Stimulated activated CD8-positive, alpha-beta memory T cell treated with anti-CD3 and anti-CD28 coated beads, Interleukin-15, amount 100 ng/mL, for 48 hours (primary cell): ENCODE measurements at regions not wholly inside any gene's neighbourhood (a gene's known extent, or its start where the extent isn't known, plus 50 kb on each side); places are given as distances from the start of the nearest gene placed in this dataset.

Experiments used
- DNase-seq, 2 donors: peaks; one replicate each; pipeline ENCODE4 v3.0.0-alpha.2; 2020; ENCODE audit warnings: low read depth in 2 of 2

DNA sequence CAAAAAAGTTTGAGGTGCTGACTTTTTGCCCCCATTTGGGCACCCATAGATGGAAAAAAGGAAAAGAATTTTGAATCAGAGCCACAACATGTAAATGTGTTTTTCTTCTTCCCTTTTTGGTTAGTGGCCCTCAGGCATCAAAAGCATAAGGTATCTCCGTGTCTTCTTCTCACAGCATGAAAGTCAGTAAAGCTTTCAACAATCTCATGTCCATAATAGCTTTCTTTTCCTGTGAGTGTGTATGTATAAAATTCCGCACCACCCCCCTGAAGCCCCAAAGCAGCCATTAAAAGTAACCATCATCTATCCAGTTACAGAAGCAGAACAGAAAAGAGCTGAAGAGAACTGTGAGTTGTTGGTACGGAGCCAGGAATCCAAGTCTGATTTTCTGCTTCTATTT, 1539.7 kb upstream of the ACVR2A start:
- no peak for DNase-seq

DNA sequence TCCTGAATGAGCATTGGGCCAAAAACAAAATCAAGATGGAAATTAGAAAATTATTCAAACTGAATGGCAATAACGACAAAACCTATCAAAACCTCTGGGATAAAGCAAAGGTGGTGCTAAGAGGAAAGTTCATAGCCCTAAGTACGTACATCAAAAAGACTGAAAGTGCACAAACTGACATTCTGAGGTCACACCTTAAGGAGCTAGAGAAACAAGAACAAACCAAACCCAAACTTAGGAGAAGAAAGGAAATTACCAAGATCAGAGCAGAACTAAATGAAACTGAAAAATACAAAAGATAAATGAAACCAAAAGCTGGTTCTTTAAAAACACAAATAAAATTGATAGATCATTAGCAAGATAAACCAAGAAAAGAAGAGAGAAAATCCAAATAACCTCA, 1543.5 kb upstream of the ACVR2A start:
- no peak for DNase-seq

GRCh38 chr2:146295080-146295670, 1549.7 kb upstream of the ACVR2A start:
- DNase-seq, result no peak

GRCh38 chr2:146287281-146287680, 1557.5 kb upstream of the ACVR2A start:
- DNase-seq, result no peak

GRCh38 chr2:146278881-146279280, 1565.9 kb upstream of the ACVR2A start:
- no peak for DNase-seq

DNA sequence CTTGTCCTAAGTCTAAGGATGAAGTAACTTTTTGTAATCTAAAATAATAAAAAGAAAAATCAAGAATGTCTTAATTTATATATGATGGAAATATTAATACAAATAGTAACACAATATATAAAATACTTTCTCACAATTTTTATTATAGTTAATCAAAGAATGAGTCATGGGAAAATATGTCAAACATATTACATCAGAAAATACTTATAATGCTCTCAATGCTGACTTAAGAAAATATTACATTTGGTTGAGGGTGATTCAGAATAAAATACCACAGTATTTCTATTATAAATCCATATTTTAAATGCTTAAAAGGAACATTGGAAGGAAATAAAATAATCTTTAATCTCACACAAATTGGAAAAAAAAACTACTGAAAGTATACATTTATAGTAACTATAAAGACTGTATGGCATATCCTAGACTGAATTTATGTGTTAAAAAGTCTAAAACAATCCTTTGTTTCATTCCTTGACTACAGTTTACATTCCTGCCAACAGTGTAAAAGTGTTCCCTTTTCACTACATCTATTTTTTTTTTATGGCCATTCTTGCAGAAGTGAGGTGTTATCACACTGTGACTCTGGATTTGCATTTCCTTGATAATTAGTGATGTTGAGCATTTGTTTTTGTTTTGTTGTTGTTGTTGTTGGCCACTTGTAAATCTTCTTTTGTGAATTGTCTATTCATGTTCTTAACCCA, 1573.5 kb upstream of the ACVR2A start:
- no peak for DNase-seq

- no peak for DNase-seq
Measured at GRCh38 chr2:146270618-146271017, 1574.2 kb upstream of the ACVR2A start.

DNA sequence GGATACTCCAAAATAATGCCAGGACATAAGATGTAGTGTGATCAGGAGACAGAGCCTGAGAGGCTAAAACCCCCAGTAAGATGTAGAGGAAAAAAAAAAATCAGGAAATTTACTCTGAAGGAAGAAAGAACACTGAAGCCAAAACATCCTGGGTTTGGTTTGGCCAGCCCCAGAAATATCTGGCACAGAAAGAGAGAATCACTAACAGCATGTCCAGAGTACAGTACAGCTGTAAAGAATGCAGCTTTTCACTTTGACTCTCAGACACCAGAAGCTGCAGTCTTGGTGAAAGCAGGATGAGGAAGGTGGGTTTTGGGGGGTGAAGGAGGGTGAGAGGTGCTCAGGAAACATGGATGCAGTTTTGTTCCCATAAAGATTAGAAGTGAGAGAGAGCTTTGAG, 1577.7 kb upstream of the ACVR2A start:
- DNase-seq, result no peak

DNA sequence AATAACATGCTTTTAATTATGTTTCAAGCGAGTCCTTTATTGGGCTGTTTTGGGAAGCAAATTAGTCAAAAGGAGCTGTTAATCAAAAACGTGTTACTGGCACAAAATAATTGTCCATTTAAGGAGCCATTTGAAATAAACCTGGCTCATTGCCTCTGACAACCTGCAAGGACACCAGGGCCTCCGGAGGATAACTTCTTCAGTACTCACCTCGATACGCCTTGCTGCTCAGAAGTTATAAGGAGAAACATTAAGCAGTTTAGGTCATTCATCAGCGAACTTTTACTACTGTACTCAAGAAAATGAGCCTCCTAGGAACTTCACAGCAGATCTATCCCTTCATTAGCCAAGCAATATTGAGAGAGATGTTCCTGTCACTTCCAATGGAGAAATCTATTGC, 1579.2 kb upstream of the ACVR2A start:
- no peak for DNase-seq

DNA sequence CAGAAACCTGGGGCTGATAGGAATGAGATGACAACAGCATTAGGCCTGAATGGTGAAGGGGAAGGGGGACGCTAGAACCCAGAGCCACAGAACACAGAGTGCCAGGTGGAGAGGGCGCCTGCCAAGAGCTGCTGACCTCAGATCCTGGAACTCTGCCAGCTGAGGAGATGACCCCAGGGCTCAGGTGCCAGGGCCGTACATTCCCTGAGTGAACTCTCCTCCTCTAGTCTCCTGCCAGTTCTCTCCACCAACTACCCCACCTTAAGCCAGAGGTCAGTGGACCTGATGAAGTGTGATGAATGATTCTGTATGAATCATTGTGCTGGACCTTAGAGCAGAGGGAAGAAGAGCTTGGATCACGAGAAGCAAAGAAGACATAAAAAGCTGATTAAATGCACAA, 1582.2 kb upstream of the ACVR2A start:
- DNase-seq, result no peak

- DNase-seq, result no peak
Measured at GRCh38 chr2:146260551-146260950, 1584.3 kb upstream of the ACVR2A start.

DNA sequence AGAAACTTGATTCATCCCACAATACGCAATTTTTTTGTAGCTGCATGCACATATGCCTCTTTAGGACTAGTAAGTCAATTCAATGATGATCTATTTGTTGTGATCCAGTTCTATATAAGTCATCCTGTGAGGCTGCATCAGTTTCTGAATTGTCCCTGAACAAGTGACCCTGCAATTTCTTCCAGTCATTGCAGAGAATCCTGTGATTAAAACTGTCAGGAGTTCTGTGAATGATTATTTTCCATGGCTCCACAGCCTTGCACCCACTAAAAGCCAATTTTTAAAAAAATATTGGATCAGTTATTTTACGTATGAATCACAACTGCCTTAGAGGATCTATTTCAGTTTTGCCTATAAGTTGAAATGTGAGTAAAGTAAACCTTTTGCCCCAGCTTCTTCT, 1585.0 kb upstream of the ACVR2A start:
- DNase-seq, result no peak

GRCh38 chr2:146258071-146258470, 1586.8 kb upstream of the ACVR2A start:
- DNase-seq, result no peak

DNA sequence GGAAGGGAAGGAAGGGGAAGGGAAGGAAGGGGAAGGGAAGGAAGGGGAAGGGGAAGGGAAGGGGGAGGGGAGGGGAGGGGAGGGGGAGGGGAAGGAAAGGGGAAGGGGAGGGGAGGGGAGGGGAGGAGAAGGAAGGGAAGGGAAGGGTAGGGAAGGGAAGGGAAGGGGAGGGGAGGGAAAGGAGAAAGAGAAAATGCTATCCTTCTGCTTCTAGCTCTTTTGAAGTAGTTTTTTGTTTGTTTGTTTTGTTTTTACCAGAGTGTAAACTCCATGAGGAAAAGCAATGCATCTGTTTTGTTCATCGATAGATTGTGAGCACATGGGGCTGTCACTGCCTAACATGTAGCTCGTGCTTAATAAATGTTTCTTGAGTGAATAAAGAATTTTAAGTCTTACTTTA, 1592.7 kb upstream of the ACVR2A start:
- DNase-seq, result no peak

DNA sequence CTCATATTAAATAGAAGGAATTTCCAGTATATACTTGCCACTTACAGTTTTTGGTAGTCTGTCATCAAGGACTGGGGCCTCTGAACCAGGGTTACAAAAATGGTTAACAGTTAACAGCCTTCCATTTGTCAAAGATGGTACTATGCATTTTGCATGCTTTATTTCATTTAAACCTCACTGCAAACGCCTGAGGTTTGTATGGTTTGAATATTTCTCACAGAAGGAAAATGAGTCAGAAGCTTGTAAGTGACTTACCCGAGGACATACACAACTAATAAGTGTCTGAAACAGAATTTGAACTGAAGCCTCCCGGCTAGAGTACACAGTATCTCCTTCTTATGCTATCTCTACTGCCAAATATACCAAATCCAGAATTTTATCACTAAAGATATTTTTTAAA, 1593.5 kb upstream of the ACVR2A start:
- no peak for DNase-seq

GRCh38 chr2:146246736-146247523, 1597.9 kb upstream of the ACVR2A start:
- DNase-seq, result no peak

- no peak for DNase-seq
Measured at GRCh38 chr2:146246002-146246735, 1598.7 kb upstream of the ACVR2A start.

DNA sequence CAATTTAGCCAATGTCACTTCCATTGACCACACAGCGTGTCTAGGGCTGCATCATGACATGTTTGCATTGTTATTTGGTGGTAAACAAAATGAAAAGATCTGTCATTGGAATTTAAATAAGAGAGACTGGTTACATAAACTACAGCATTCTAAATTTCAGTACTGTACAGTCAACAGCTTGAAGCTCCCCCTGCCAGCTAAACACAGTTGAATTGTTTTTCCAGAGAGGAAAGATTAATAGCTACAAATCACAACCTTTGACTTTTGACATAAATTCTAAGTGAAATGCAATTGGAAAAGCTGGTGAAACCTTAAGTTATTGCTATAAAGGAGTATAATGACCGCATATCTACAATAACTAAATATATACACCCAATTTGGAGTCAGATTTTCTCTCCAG, 1600.0 kb upstream of the ACVR2A start:
- DNase-seq, result no peak

- DNase-seq, result no peak
Measured at GRCh38 chr2:146244131-146244530, 1600.7 kb upstream of the ACVR2A start.

- DNase-seq, result no peak
Measured at GRCh38 chr2:146241023-146241422, 1603.8 kb upstream of the ACVR2A start.

DNA sequence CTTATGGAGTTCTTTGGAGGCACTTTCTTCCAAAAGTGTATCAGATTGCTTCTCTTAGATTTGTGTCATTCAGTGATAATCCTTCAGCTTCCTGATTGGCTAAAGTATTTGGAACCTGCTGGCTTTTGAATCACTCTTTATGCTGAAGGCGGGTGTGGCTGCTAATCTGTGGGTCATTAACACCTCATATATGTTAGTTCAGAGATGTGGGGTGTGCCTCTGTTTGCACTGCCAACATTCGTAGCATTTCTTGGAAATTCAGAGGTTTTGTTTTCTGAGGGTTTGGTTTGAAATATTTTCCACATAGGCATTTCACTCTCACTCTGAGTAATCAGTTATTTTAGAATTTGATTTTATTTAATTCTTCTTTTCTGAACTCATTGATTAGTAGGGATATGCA, 1604.4 kb upstream of the ACVR2A start:
- DNase-seq, result no peak

- DNase-seq, result no peak
Measured at GRCh38 chr2:146239392-146240135, 1605.3 kb upstream of the ACVR2A start.
